SK-N-SH (cell line): ENCODE measurements at regions not wholly inside any gene's neighbourhood (a gene's known extent, or its start where the extent isn't known, plus 50 kb on each side); places are given as distances from the start of the nearest gene placed in this dataset.
"Not testable (repeated sequence)": the region's sequence is repeated elsewhere in the genome, so short reads cannot be mapped to it uniquely, and the experiment has no call there.

Source experiments
- CTCF ChIA-PET: fragments of 300-600, 350-600 bp; formaldehyde crosslinking; extraction: SDS; loops from one replicate; lab custom pipeline; 2021; lab: Yijun Ruan, JAX
- POLR2A ChIA-PET: fragments of 350-600 bp; sonication (Branson Sonifier 250); formaldehyde crosslinking; extraction: SDS; loops from one replicate; lab custom pipeline; 2020; ENCODE audit warnings: antibody characterized with exemption, inconsistent platforms; lab: Yijun Ruan, JAX
- DNase-seq: peaks from one replicate; pipeline ENCODE4 v3.0.0; 2012
- H2AFZ ChIP-seq: fragments of 200-600 bp; sonication (generic); 2 replicates; pipeline ENCODE4 v1.8.1; 2016; ENCODE audit warnings: antibody characterized with exemption, mild to moderate bottlenecking, low read depth
- H3F3A ChIP-seq: fragments of 200-600 bp; sonication (generic); replicated peaks from 2 replicates; pipeline ENCODE3; 2016; ENCODE audit warnings: antibody characterized with exemption, mild to moderate bottlenecking; ENCODE audit not compliant: insufficient read depth
- H3K27ac ChIP-seq, 2 experiments: fragments of 200-500 bp in 1 of 2; fragments of 200-600 bp in 1 of 2; sonication (Bioruptor generic) in 1 of 2; sonication (generic), shearing (Covaris generic) in 1 of 2; 2 replicates each; pipeline versions ENCODE4 v1.5.1 to v1.6.1; 2014 to 2016; ENCODE audit warnings: low read depth in 2 of 2, inconsistent platforms in 1 of 2, low read length in 1 of 2, mild to moderate bottlenecking in 1 of 2, mixed read lengths in 1 of 2
- H3K27me3 ChIP-seq: fragments of 200-600 bp; sonication (generic), shearing (Covaris generic); 2 replicates; pipeline ENCODE4 v1.6.1; 2016; ENCODE audit warnings: mixed run types; ENCODE audit not compliant: insufficient read depth
- H3K36me3 ChIP-seq, 2 experiments: fragments of 200-500 bp in 1 of 2; fragments of 200-600 bp in 1 of 2; sonication (Bioruptor generic) in 1 of 2; sonication (generic) in 1 of 2; replicated peaks in 1 of 2; 2 replicates each; pipeline versions ENCODE3 to v1.5.1; 2014 to 2016; ENCODE audit warnings: low read length in 1 of 2, mild to moderate bottlenecking in 1 of 2; ENCODE audit not compliant: insufficient read depth in 2 of 2, control insufficient read depth in 1 of 2
- H3K4me1 ChIP-seq, 2 experiments: fragments of 200-500 bp in 1 of 2; fragments of 200-600 bp in 1 of 2; sonication (Bioruptor generic) in 1 of 2; sonication (generic), shearing (Covaris generic) in 1 of 2; 2 replicates each; pipeline versions ENCODE4 v1.5.1 to v1.6.1; 2014 to 2016; ENCODE audit warnings: low read depth in 1 of 2, low read length in 1 of 2, mixed run types in 1 of 2; ENCODE audit not compliant: insufficient read depth in 2 of 2, control insufficient read depth in 1 of 2
- H3K4me2 ChIP-seq: fragments of 200-600 bp; sonication (generic), shearing (Covaris generic); 2 replicates; pipeline ENCODE4 v1.6.1; 2017; ENCODE audit warnings: mixed run types
- H3K4me3 ChIP-seq, 2 experiments: fragments of 200-500 bp in 1 of 2; fragments of 200-600 bp in 1 of 2; sonication (Bioruptor generic) in 1 of 2; sonication (generic), shearing (Covaris generic) in 1 of 2; 2 replicates each; pipeline versions ENCODE4 v1.5.1 to v1.8.1; 2014 to 2016; ENCODE audit warnings: low read depth in 2 of 2, inconsistent platforms in 1 of 2, low read length in 1 of 2, mild to moderate bottlenecking in 1 of 2, mixed read lengths in 1 of 2, moderate library complexity in 1 of 2
- H3K79me2 ChIP-seq: fragments of 200-600 bp; sonication (generic); 2 replicates; pipeline ENCODE4 v1.8.1; 2017; ENCODE audit warnings: mild to moderate bottlenecking; ENCODE audit not compliant: insufficient read depth
- H3K9ac ChIP-seq: fragments of 200-600 bp; sonication (generic); 2 replicates; pipeline ENCODE4 v1.6.1; 2017; ENCODE audit warnings: mixed run types
- H3K9me2 ChIP-seq: fragments of 200-600 bp; sonication (generic); 2 replicates; pipeline ENCODE4 v1.6.1; 2017; ENCODE audit warnings: mixed run types
- H3K9me3 ChIP-seq: fragments of 200-600 bp; sonication (generic); 2 replicates; pipeline ENCODE4 v1.6.1; 2017; ENCODE audit warnings: mixed run types, mild to moderate bottlenecking, moderate library complexity
- H4K20me1 ChIP-seq: fragments of 200-600 bp; sonication (generic); 2 replicates; pipeline ENCODE4 v1.6.1; 2017; ENCODE audit warnings: mild to moderate bottlenecking, mixed run types; ENCODE audit not compliant: insufficient read depth
- CHD2 ChIP-seq: fragments of 150-350 bp; IDR thresholded peaks from 2 replicates; pipeline ENCODE4 v1.6.1; 2018; ENCODE audit warnings: low read length; ENCODE audit not compliant: partially characterized antibody
- FOSL2 ChIP-seq: IDR thresholded peaks from 2 replicates; pipeline ENCODE4 v1.4.0; 2012; ENCODE audit warnings: low read depth, mild to moderate bottlenecking, moderate library complexity, borderline replicate concordance
- FOXM1 ChIP-seq: IDR thresholded peaks from 2 replicates; pipeline ENCODE4 v1.4.0; 2012; ENCODE audit warnings: low read depth, mild to moderate bottlenecking
- GABPA ChIP-seq: IDR thresholded peaks from 2 replicates; pipeline ENCODE4 v1.4.0; 2012; ENCODE audit warnings: low read depth, mild to moderate bottlenecking
- JUND ChIP-seq: IDR thresholded peaks from 2 replicates; pipeline ENCODE4 v1.4.0; 2012
- MXI1 ChIP-seq: IDR thresholded peaks from 2 replicates; pipeline ENCODE4 v1.6.1; 2012; ENCODE audit warnings: mild to moderate bottlenecking, low read depth, low read length, improper control_type of control experiment
- NFIC ChIP-seq: IDR thresholded peaks from 2 replicates; pipeline ENCODE4 v1.4.0; 2012; ENCODE audit warnings: borderline replicate concordance
- POLR2AphosphoS5 ChIP-seq: IDR thresholded peaks from 2 replicates; pipeline ENCODE4 v1.6.1; 2012; ENCODE audit warnings: low read depth, low read length
- RAD21 ChIP-seq: IDR thresholded peaks from 2 replicates; pipeline ENCODE4 v1.6.1; 2012; ENCODE audit warnings: mild to moderate bottlenecking, low read length
- RXRA ChIP-seq: IDR thresholded peaks from 2 replicates; pipeline ENCODE4 v1.4.0; 2012; ENCODE audit warnings: low read depth, mild to moderate bottlenecking, borderline replicate concordance
- TAF1 ChIP-seq: IDR thresholded peaks from 2 replicates; pipeline ENCODE4 v1.6.1; 2012; ENCODE audit warnings: low read depth, mild to moderate bottlenecking, low read length, moderate library complexity, borderline replicate concordance
- TEAD4 ChIP-seq: IDR thresholded peaks from 2 replicates; pipeline ENCODE4 v1.4.0; 2012; ENCODE audit warnings: mild to moderate bottlenecking, borderline replicate concordance; ENCODE audit not compliant: insufficient read depth
- WGBS: methylation state at CpG from one replicate; pipeline ENCODE4 v1.1.6; 2017; ENCODE audit warnings: low lambda C conversion rate; 5-methylcytosine and 5-hydroxymethylcytosine counted together
- TF ChIP-seq, protein P1 (sequence below): fragments of 150-350 bp; IDR thresholded peaks from 2 replicates; pipeline ENCODE4 v1.6.1; 2017; ENCODE audit warnings: antibody characterized with exemption, low read length, low read depth, borderline replicate concordance
- TF ChIP-seq, protein P2 (sequence below): IDR thresholded peaks from 2 replicates; pipeline ENCODE4 v1.4.0; 2012; ENCODE audit warnings: low read depth, borderline replicate concordance
- TF ChIP-seq, protein P3 (sequence below): IDR thresholded peaks from 2 replicates; pipeline ENCODE4; 2012

DNA sequence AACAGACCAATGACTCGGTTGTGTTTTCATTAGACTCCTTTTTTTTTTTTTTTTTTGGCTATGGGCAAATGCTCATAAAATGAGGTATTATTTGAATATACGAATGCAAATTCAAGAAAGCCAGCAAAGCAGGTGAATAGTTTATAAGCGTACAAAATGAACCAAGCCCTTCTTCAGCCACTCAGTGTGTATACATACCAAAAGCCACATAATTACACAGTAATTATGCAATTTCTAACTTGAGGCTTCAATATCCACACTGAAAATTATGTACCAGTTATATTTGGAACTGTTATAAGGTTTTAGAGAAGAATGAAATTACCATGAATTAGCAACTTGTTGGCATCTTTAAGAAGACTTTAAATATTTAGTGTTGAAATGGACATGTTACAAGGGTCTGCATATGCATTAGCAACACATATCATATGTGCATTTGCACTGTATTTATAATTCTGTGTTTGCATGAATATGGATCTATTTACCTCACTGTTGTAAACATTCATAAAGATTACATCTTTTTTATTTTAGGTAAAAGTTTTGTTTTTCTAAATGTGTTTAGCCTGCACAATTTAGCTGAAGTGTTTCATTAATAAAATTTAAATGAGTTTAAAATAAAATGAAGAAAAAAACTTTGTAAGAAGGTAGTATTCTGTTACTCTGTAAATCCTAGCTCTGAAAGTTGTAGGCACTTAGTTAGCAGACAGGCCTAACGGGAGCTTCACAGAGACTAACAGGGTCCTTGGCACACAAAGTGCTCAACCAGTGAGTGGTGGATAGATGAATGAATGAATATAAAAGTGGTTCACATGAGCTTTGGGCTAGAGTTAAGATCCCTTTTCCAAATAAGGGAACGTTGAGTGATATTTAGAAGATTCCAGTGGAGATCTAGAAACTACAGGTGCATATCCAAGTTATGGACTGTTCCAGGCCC lies 241.0 kb upstream of the NFIA start (continued):
- TF ChIP-seq TEAD4: no peak
- TF ChIP-seq, all 33 proteins: peak for 0

DNA sequence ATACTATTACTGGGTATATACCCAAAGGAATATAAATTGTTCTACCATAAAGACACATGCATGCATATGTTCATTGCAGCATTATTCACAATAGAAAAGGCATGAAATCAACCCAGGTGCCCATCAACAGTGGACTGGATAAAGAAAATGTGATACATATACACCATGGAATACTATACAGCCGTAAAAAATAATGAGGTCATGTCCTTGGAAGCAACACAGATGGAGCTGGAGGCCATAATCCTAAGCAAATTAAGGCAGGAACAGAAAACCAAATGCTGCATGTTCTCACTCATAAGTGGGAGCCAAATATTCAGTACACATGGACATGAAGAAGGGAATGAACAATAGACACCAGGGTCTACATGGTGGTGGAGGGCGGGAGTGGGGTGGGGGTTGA lies 241.9 kb upstream of the NFIA start:
- H3K27me3 ChIP-seq, H3K4me2 ChIP-seq, H3K79me2 ChIP-seq, H3K9ac ChIP-seq, CTCF ChIA-PET, H2AFZ ChIP-seq, H4K20me1 ChIP-seq, H3K27ac ChIP-seq, H3K4me3 ChIP-seq, H3K4me1 ChIP-seq, H3K9me2 ChIP-seq, POLR2A ChIA-PET, H3K36me3 ChIP-seq, H3F3A ChIP-seq, DNase-seq, H3K9me3 ChIP-seq: not testable (repeated sequence)
- WGBS: 73% methylated on average over 2 of the region's 2 CpGs

DNA sequence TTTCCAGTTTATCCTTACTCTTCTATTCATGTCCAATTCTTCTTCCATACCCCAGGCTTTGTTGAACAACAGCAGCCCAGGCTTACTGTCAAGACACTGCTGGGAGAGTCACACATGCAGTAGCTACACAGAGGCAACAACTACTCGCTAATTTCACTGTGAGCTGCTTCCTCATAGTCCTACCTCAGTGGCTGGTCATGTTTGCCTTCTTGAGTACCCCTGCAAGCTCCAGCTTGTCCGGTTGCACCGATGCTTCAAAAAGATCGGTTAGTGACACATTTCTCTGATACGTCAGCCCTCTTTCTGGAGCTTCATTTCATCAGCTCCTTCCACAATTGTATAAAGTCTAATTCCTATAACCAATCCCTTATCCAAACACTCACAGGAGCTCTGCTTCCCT lies 246.7 kb upstream of the NFIA start:
- Histone ChIP-seq H3K9me2 (no peaks in the 10 kb centered on the region), H4K20me1 (no peaks in the 10 kb centered on the region), H3K4me3 (no peak overlapping the region), H3K27ac (no peak overlapping the region), H3F3A (no peaks in the 10 kb centered on the region), H3K9ac (no peak overlapping the region), H3K4me1 (peaks cover 0 to 2% of the 10 kb centered on the region in 2 experiments; a peak in 1 of 4 replicates), H3K27me3 (no peaks in the 10 kb centered on the region)
- 84% methylated on average over 5 of the region's 5 CpGs for WGBS
- DNase-seq: no peak
- no peak for TF ChIP-seq POLR2AphosphoS5
- TF ChIP-seq, protein P1, sequence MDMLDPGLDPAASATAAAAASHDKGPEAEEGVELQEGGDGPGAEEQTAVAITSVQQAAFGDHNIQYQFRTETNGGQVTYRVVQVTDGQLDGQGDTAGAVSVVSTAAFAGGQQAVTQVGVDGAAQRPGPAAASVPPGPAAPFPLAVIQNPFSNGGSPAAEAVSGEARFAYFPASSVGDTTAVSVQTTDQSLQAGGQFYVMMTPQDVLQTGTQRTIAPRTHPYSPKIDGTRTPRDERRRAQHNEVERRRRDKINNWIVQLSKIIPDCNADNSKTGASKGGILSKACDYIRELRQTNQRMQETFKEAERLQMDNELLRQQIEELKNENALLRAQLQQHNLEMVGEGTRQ: no peak
- TF ChIP-seq, protein P2, sequence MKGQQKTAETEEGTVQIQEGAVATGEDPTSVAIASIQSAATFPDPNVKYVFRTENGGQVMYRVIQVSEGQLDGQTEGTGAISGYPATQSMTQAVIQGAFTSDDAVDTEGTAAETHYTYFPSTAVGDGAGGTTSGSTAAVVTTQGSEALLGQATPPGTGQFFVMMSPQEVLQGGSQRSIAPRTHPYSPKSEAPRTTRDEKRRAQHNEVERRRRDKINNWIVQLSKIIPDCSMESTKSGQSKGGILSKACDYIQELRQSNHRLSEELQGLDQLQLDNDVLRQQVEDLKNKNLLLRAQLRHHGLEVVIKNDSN: no peak
- no peak for TF ChIP-seq CHD2
- TF ChIP-seq FOXM1: no peak
- no peak for TF ChIP-seq MXI1
- TF ChIP-seq RAD21: no peak
- TF ChIP-seq, protein P3, sequence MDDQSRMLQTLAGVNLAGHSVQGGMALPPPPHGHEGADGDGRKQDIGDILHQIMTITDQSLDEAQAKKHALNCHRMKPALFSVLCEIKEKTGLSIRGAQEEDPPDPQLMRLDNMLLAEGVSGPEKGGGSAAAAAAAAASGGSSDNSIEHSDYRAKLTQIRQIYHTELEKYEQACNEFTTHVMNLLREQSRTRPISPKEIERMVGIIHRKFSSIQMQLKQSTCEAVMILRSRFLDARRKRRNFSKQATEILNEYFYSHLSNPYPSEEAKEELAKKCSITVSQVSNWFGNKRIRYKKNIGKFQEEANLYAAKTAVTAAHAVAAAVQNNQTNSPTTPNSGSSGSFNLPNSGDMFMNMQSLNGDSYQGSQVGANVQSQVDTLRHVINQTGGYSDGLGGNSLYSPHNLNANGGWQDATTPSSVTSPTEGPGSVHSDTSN: no peak
- no peak for TF ChIP-seq GABPA
- TF ChIP-seq FOSL2: no peak
- TF ChIP-seq NFIC: no peak
- TF ChIP-seq JUND: no peak
- TF ChIP-seq TAF1: no peak
- TF ChIP-seq RXRA: no peak
- TF ChIP-seq, all 33 proteins: peak for 0
- no peaks in the 10 kb centered on the region for H3K36me3 ChIP-seq
- no peak overlapping the region for H2AFZ ChIP-seq
- POLR2A ChIA-PET: no interaction called here
- no peaks in the 10 kb centered on the region for H3K9me3 ChIP-seq
- H3K79me2 ChIP-seq: no peaks in the 10 kb centered on the region
- CTCF ChIA-PET: interaction anchor here (1.0 kb wide), 1 partner anchor 11 kb away, joined by 3 read pairs; no protein-coding TSS in a partner anchor
- H3K4me2 ChIP-seq: no peak overlapping the region
